ENCODE measurements at regions not wholly inside any gene's neighbourhood (a gene's known extent, or its start where the extent isn't known, plus 50 kb on each side); places are given as distances from the start of the nearest gene placed in this dataset.

DNA sequence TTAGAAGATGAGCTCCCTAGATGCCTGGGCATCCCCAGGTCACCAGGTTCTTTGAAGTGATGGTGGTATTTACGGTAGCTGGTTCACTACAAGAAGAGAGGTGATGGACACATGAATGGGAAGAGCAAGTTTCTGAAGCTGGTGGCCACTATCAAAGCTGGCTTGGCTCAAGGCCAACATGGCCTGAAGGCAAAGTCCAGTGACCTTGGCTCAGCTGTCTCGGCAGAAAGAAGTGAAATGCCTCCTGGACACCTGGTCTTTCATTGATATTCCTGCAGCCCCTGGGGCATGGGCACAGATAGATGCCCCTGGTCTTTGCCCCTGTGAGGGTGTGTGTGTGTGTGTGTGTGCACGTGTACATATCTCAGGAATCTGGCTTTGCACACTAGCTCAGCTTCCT, 441.8 kb upstream of the TMPO start:
- no peak for DNase-seq

DNA sequence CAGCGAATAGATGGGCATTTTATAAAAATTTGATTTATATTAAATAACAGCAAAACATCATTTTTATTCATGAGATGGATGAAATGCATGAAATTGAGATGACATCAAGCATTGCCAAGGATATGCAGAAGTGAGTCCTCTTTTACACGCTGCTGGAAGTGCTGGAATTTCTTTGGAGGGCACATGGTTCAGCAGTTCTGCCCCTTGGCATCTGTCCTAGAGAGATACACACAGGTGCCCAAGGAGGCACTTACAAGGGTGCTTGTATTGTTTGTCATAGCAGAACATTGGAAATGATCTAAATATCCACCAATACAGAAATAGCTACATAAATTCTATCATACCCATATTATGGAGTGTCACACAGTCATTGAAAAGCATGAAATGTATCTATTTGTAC, 441.1 kb upstream of the TMPO start:
- DNase-seq: no peak

DNA sequence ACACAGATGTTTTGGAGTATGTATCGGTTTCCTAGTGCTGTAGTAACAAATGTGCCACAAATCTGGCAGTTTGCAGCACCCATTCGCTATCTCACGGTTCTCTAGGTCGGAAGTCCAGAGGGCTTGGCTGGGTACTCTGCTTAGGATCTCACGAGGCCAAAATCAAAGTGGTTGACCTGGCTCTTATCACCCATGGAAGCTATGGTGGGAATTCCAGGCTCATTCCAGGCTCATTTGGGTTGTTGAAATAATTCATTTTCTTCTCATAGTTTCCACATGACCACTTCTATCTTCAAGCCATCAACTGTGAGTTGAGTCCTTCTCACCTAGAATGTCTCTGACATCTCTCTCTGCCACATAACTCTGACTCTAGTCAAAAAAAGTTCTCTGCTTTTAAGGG, 431.0 kb upstream of the TMPO start:
- no peak for DNase-seq

DNA sequence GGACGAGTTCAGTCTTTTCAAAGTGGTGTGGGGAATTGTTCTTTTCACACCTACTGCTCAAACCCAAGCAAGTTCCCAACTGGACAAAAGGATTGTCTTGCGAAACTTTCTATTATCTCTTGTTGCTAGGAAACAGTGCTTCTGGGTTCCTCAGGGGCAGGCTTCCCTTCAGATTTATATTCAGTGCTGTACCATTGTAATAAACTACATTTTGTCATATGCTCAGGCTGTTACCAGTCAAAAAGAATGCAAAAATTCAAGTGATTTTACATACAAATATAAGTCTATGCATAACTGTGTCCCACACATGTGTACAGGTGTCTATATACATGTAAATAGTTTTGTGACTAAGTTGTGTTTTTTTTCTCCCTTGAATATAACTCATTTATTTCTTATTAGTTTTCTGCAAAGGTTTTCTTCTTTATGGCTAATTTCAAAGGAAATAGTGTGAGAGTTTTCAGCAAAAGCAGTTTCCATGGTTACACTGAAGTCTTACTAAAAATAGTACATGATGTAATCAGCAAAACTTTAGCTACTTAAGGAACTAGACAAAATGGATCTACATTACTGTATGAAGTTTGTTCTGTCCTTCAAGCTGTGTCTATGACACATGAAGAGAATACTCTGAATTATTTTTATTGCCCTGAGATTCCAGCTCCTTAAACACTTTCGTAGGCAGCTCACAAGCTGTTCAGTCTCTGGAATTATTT, 430.2 kb upstream of the TMPO start:
- no peak for DNase-seq

DNA sequence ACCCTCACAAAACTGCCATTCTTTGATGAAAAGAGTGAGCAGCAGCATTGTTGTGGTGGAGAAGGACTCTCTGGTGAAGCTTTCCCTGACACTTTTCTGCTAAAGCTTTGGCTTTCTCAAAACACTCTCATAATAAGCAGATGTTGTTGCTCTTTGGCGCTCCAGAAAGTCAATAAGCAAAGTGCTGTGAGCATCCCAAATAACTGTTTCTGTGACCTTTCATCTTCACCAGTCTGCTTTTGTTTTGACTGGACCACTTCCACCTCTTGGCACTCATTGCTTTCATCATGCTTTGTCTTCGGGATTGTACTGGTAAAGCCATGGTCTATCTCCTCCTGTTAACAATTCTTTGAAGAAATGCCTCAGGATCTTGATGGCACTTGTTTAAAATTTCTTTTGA, 424.7 kb upstream of the TMPO start:
- no peak for DNase-seq

DNA sequence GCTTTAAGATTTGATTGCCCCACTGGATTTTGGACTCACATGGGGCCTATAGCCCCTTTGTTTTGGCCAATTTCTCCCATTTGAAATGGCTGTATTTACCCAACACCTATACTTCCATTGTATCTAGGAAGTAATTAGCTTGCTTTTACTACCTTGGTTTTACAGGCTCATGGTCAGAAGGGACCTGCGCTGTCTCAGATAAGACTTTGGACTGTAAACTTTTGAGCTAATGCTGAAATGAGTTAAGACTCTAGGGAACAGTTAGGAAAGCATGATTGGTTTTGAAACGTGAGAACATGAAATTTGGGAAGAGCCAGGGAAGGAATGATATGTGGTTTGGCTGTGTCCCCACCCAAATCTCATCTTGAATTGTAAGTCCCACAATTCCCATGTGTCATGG, 419.0 kb upstream of the TMPO start:
- no peak for DNase-seq

DNA sequence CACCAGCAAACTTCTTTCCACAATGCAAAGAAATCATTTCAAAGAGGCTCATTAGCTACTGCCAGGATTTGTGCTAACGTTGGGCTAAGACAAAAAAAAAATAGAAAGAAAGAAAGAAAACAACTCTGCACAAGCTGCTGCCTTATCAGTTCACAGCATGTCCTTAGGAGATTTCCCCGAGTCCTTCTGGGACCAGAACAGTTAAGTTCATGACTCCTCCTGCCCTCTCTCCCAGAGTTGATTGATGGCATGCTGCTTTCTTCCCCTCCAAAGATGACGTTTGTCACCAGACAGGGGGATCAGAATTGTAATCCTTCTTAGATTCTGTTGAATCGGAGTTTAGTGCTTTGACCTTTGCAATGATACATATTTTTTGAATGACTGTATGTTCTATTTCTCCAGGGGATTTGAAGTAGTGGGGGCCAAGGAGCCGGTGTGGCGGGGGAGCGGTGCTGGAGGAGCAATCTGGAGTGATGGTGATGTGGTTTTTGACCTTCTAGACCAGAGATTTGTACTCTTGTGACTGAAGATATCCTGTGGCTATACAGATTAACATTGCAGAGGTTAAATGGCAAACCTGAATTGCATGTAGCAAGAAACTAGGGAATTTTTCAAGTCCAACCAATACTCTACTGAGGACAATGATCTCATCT, 409.2 kb upstream of the TMPO start:
- DNase-seq: no peak

DNA sequence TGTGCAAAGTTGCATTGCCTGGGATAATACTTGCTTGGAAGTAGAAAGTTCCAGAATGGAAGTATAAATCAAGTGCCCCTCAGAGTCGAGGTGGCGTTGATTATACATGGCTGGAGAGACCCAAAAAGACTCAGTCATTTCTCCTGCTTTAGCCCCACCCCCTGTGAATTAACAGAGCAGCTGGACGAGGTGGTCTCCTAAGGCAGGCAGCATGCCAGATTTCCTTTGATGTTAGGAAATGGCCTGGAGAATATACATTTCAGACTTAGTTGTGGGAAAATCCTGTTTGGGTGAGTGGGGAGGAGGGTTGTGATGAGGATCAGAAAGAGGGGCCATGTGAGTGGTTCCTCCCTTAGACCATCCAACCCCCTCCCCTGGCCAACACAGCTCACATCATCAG, 406.1 kb upstream of the TMPO start:
- DNase-seq: no peak

DNA sequence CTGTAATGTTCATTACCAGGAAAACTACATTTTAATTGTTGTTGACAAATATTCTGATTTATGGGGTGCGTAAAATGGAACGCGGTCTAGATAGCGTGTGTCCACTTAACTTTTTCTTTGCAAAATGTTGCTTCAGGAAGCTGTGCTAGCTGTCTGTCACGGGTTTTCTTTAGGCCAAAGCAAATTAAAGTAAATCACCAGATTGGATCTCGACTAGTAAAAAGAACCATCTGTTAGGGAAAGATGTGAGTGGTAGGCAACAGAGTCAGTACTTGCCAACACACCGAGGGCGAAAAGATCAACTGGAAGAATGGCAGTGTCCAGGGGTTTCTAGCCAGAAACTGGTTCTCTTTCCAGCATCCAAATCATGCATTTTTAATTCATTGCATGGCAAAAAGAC, 404.9 kb upstream of the TMPO start:
- DNase-seq: no peak

DNA sequence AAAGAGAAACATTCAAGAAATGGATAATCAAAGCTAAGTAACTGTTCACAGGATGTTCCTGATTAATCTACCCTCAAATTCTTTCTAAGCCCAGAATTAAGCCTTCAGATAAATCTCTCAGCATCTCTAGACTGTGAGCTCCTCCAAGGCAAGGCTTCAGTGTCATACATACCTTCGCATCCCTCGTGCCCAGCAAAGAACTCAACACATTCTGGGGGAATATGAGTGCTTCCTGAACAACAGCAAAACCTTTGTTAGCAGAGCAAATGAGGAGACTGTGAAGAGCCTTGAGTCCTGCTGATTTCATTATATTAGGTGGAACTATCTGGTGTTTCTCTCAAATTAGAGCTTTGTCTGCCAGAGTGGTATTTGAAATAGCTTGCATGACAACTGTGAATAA, 401.8 kb upstream of the TMPO start:
- DNase-seq: no peak

DNA sequence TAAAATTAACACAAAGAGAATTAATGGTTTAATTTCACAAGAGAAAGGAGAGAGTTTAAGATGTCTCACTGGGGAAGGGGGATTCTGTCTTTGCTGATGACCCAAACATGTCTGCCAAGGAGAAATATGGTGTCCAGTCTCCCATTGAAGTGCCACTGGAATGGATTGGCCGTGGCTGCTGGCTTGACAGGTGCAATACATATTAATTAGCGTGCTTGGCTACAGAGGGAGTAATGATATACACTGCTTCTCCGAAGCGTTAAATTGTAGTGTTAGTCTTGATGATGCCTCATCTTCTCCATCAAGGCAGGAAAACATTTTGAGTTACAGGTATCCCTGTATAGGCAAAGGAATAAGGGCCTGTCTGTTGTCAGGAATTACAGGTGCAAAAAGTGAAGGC, 393.4 kb upstream of the TMPO start:
- no peak for DNase-seq

DNA sequence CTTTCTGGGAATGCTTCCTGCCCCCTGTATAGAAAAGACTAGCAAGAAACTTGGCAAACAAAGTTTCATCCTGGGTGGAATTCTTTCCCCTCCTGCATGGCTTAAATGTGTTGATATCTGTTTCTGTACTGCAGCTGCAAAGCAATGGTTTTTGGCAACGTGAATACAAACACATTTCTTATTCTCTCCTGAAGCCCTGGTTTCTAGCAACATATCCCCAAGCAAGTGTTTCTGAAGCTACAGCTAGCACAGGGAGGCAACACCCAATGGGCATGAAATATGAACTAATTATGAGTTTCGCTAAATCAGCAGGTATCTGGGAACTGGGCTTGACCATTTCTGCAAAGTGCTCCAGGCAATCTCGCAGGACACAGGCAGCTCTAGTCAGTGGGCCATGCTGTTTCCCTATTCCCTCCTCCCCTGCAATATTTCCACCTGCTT, 392.3 kb upstream of the TMPO start:
- no peak for DNase-seq

DNA sequence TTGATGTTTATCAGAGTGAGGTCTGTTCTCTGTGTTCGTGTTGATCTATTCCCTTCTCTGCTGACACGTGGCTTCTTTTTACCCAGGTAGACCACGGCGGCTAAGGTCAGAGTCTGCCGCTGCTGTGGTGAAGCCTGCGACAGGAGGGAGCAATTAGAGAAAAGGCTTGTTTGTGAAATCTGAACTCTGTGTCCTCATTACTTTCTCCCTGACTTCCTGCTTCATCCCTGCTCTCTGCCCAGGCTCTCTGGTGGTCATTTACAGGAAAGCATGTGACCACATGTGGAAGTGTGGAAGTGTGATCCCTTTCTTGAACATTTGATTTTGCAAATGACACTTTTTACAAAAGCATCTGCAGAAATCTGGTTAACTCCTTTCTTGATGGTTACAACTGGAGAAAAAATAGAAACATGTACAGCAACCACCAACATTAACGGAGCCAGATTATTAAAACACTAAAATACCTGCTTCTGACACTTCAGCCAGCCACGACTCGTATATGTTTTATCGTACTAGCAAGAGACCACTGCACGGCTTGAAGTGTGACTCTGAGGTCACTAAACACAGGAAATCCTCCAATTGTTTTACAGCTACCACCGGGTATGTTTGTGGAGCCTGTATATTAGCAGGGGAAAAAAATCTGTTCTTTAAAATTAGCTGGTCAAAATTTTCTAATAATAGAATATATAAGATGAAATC, 388.6 kb upstream of the TMPO start:
- DNase-seq: no peak

DNA sequence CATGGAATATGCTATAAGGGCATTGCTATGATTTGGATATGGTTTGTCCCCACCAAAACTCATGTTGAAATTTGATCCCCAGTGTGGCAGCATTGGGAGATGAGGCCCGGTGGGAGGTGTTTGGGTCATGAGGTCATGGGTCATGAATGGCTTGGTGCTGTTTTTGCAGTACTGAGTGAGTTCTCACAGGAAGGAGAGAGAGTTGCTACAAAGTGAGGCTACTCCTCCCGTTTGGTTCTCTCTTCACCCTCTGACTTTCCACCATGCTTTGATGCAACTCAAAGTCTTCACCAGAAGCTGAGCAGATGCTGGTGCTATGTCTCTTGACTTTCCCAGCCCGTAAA, 388.1 kb upstream of the TMPO start:
- DNase-seq: no peak

DNA sequence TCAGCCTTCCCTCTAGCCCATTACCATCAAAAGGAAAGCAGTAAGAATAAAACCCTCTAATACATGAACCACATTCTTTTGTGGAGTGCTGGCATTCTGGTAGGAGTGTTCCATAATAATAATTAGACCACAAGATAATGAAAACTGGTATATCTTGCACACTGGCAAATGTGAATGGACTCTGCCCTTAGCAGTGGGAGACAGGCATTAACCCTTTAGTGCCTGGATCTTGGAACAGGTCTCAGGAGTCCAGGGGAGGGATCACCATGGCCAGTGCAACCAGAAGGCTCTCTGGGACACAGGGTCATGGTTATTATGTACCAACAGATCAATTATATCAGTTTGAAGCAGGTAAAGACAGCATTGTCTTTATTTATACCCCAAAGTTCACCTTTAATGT, 387.5 kb upstream of the TMPO start:
- DNase-seq: no peak

DNA sequence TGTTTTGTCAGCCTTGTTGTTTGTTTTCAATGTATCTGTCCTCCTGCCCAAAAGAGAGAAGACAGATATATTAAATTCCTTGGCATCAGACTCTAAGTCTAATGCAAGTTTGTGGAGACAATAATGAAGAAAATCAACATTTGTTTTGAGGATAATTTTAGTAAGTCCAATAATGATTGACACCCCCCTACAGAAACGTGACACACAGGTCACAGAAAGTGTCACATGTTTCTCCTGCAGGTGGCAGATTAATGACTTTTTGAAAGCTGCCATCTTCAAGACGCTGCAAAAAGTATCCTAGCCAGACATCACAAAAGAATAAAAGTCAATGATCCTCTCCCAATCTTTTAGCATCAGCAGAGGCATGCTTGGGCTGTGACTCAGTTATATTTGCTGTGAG, 378.8 kb upstream of the TMPO start:
- no peak for DNase-seq

DNA sequence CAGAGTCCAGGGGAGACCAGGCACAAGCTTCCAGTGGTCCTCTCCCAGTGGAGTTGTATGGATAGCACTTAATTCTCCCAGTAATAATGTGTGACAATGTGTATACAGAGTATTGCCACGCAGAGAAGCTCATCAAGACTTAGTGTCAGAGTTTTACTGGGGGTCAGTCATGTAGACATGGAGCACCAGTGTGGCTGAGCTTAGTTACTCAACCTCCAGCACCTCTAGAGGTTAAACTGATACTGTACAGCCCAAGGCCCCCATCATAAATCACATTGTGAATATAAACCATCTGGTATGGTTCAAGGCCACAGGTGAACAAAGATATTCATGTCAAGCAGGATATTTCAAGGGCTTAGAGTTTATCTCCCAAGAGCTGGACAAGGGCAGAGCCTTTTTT, 378.1 kb upstream of the TMPO start:
- DNase-seq: no peak

DNA sequence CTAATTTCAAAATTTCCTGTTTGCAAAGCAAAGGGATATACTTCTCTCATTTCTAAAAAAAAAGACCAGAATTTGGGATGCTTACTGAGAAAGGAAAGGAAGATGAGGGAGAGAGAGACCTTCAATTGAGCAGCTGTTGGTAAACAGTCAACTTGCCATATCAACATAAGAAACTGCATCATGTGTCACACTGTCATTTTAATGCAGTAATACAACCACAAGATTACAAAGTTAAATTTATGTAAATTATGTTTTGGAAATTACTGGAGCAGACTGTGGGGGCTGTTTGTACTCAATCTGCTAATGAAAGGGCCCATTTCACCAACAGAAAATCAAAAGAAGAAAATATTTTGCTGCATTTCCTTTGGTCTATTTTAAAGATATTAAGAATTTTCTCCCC, 370.4 kb upstream of the TMPO start:
- no peak for DNase-seq

DNA sequence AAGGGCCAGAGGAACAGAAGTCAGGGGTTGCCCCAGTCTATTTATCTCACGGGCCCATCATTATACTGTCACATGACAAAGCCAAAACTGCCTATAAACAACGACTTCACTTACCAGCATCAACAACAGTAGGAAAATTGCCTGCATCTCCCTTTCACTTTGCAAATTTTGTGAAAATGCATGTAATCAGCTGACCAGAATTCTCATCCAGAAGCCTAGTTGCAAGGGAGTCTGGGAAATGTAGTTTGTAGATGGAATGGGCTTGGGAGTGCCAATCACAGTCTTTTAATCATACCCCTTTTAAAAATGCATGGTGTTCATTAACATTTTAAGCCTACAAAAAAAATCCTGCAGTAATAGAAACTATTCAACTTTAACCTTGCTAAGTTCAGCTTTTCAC, 369.3 kb upstream of the TMPO start:
- DNase-seq: no peak

DNA sequence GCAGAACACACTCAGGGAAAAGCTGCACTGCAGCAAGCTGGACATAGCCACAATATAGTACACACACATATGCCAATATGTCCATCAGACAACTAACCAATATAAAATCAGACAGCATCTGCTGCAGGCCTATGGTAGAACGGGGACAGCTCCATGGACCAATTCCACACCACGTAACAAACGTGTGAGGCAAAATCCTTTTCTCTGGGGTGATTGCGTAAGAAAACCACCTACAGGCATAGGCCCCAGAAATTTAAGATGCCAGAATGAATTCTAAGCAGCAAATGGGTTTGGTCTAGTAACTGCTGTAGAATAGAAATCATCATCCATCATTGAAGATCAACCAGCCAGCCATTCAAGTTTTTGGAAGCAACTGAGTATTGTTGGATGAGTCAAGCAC, 368.9 kb upstream of the TMPO start:
- DNase-seq: no peak

DNA sequence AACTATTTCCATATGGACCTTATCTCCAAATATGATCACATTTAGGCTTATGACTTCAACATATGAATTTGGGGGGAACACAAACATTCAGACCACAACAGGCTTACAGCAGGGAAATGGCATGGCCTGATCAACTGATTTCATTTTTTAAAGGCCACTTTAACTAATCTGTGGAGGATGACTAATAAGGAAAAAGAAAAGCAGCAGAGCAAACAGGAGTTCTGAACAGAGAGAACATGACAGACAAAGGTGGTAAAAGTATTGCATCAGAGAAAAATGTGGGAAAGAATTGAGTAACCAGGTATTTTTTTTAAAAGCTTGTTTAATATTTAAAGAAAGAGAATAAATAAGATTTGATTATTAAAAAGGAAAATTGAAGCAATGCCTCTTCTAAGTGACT, 366.1 kb upstream of the TMPO start:
- no peak for DNase-seq

DNA sequence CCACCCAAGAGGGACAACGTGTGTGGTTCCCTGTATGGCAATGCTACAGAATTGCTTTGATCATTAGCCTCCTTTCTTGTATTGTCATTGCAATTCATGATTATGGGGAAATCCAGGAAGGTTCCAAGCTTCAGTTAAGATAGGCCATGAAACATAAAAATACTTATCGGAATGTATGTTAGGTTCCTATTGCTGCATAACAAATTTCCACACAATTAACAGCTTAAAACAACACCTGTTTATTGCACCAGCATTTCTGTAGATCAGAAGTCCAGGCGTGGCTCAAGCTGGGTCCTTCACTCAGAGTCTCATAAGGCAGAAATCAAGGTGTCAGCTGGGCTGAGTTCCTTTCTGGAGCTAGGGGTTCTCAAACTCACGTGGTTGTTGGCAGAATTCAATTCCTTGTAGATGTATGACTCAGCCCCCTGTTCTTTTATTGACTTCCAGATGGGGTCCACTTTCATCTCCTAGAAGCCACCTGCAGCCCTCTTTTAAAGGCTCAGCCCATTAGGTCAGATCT, 365.6 kb upstream of the TMPO start:
- no peak for DNase-seq

DNA sequence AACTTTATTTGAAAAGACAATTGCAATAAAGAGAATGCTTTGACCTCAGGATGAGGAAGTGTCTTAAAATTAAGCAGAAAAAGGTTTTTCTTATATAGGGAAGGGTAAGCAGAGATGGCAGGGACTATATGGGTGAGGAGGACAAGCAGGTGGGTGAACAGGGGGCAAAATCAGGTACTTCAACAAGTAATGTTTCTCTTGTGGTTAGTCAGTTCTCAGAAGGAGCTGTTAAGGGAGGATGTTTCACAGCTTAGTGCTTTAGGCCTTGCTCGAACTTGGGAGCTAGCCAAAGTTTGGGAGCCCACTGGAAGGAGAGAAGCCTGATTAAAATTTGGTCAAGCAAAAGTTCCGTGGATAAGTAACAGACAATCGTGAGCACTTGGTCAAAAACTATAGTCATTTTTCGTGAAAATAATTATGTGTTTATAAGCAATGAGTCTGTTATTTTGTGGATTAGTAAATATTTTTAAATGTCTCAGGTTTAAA, 364.2 kb upstream of the TMPO start:
- no peak for DNase-seq

DNA sequence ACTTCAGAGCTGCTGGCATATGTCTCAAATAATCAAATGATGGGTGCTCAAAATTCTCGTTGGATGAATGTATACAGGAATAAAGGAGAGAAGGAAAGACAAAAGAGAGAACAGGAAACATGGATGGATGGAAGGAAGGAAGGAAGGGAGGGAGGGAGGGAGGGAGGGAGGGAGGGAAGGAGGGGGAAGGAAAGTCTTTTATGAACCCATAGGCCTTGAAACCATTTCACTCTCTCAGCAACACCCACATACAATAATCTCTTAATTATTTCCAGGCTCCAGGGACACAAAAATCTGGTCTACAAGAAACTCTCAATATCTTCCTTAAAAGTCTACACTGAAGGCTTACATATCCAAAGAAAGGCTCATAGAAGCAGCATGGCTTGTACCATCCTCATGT, 363.4 kb upstream of the TMPO start:
- no peak for DNase-seq
